HepG2 (cell line): ENCODE measurements at regions not wholly inside any gene's neighbourhood (a gene's known extent, or its start where the extent isn't known, plus 50 kb on each side); places are given as distances from the start of the nearest gene placed in this dataset.

Experiments
- JUND ChIP-seq: sonication (generic); formaldehyde crosslinking; IDR thresholded peaks from 2 replicates; pipeline ENCODE4 v1.8.0; 2022; ENCODE audit warnings: mild to moderate bottlenecking, missing genetic modification reagents
- KDM5A ChIP-seq: fragments of 200-600 bp; sonication (generic); IDR thresholded peaks from 2 replicates; pipeline ENCODE4 v1.7.0; 2018; ENCODE audit warnings: antibody characterized with exemption, mild to moderate bottlenecking, low read length, borderline replicate concordance
- MIER3 ChIP-seq: IDR thresholded peaks from 2 replicates; pipeline ENCODE4 v1.6.1; 2016; ENCODE audit warnings: missing compliant biosample characterization, borderline replicate concordance
- SOX6 ChIP-seq, 2 experiments: fragments of 450-650 bp in 1 of 2; sonication (generic) in 1 of 2; formaldehyde crosslinking in 1 of 2; IDR thresholded peaks; 2 replicates each; pipeline versions ENCODE4 v1.4.0 to v1.6.1; 2017 to 2020; ENCODE audit warnings: antibody characterized with exemption in 1 of 2, mild to moderate bottlenecking in 1 of 2, missing genetic modification reagents in 1 of 2
- ZNF296 ChIP-seq: sonication (generic); formaldehyde crosslinking; conservative IDR thresholded peaks from 2 replicates; pipeline ENCODE4 v1.5.0; 2020; ENCODE audit warnings: mild to moderate bottlenecking, missing genetic modification reagents
- ZNF567 ChIP-seq: sonication (generic); formaldehyde crosslinking; IDR thresholded peaks from 2 replicates; pipeline ENCODE4 v1.8.1; 2023; ENCODE audit warnings: mild to moderate bottlenecking, missing genetic modification reagents, borderline replicate concordance
- ZNF7 ChIP-seq: IDR thresholded peaks from 2 replicates; pipeline ENCODE4 v1.6.1; 2016; ENCODE audit warnings: missing biosample characterization, missing genetic modification reagents
- TF ChIP-seq, protein P1 (sequence below), 2 experiments: sonication (generic) in 1 of 2; formaldehyde crosslinking in 1 of 2; IDR thresholded peaks; 2 replicates each; pipeline versions ENCODE4 v1.4.0 to v1.6.1; 2016 to 2020; ENCODE audit warnings: borderline replicate concordance in 1 of 2, low read depth in 1 of 2, mild to moderate bottlenecking in 1 of 2, missing genetic modification reagents in 1 of 2
- TF ChIP-seq, protein P2 (sequence below): sonication (generic); formaldehyde crosslinking; IDR thresholded peaks from 2 replicates; pipeline ENCODE4 v1.5.0; 2020; ENCODE audit warnings: mild to moderate bottlenecking, missing genetic modification reagents

DNA sequence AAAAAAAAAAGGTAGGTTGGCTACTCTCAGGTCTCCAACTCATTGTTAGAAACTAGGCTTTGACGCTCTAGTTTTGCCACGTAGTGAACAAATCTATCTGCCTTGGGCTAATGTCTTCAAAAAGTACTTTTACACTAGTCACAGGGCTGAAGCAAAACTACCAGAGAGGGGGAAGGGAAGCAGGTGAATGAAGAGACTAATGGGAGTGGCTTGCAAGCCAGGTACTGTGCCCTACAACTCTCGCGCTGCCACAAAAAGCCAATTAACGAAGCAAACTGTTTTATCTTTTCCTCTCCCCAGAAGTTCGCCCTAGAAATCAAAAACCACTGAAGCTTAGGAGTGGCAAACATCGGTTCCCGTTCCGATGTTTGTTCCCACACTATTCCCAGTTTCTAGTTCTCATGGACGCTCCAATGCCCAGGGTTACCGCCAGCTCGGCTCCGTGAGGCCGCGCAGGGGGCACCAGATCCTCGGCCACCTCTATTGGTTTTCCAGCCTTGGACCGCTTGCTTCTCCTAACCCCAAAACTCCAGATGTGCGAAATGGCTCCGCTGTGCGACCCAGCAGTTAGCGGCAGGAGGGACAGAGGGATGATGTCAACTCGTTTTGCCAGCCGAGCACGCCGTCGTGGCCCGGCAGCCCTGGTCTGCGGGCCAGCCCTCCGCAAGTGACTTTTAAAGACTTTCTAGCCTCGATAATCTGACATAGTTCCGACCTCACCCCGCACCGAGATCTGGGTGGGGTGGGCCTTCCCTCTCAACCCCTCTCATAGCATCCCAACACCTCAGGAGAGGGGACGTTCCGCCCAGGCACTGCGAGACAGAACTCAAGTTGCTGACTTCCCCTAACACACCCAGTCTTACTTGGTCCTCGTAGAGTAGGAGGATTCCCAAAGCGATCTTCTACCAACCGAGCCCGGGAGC, 242.1 kb downstream of the KDM5D start:
- TF ChIP-seq SOX6 (IDR thresholded peaks at IDR 0.05) = no peak
- TF ChIP-seq SOX6 (CRISPR knock-in tag; IDR thresholded peaks at IDR 0.05) = no peak
- TF ChIP-seq ZNF296 (CRISPR knock-in tag) = no peak
- no peak for TF ChIP-seq MIER3 (CRISPR knock-in tag)
- TF ChIP-seq, protein P1, sequence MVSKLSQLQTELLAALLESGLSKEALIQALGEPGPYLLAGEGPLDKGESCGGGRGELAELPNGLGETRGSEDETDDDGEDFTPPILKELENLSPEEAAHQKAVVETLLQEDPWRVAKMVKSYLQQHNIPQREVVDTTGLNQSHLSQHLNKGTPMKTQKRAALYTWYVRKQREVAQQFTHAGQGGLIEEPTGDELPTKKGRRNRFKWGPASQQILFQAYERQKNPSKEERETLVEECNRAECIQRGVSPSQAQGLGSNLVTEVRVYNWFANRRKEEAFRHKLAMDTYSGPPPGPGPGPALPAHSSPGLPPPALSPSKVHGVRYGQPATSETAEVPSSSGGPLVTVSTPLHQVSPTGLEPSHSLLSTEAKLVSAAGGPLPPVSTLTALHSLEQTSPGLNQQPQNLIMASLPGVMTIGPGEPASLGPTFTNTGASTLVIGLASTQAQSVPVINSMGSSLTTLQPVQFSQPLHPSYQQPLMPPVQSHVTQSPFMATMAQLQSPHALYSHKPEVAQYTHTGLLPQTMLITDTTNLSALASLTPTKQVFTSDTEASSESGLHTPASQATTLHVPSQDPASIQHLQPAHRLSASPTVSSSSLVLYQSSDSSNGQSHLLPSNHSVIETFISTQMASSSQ (IDR thresholded peaks at IDR 0.05; ENCODE audit: low read depth) = no peak
- TF ChIP-seq, protein P1 (CRISPR knock-in tag; IDR thresholded peaks at IDR 0.05; ENCODE audit: borderline replicate concordance) = no peak
- no peak for TF ChIP-seq KDM5A
- TF ChIP-seq JUND (CRISPR knock-in tag) = no peak
- TF ChIP-seq, protein P2, sequence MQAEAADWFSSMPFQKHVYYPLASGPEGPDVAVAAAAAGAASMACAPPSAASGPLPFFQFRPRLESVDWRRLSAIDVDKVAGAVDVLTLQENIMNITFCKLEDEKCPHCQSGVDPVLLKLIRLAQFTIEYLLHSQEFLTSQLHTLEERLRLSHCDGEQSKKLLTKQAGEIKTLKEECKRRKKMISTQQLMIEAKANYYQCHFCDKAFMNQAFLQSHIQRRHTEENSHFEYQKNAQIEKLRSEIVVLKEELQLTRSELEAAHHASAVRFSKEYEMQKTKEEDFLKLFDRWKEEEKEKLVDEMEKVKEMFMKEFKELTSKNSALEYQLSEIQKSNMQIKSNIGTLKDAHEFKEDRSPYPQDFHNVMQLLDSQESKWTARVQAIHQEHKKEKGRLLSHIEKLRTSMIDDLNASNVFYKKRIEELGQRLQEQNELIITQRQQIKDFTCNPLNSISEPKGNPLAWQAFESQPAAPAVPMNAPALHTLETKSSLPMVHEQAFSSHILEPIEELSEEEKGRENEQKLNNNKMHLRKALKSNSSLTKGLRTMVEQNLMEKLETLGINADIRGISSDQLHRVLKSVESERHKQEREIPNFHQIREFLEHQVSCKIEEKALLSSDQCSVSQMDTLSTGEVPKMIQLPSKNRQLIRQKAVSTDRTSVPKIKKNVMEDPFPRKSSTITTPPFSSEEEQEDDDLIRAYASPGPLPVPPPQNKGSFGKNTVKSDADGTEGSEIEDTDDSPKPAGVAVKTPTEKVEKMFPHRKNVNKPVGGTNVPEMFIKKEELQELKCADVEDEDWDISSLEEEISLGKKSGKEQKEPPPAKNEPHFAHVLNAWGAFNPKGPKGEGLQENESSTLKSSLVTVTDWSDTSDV (CRISPR knock-in tag) = no peak
- TF ChIP-seq ZNF7 (CRISPR knock-in tag) = no peak
- TF ChIP-seq ZNF567 (CRISPR knock-in tag) = no peak
